Keratinocyte (primary cell): ENCODE measurements at regions not wholly inside any gene's neighbourhood (a gene's known extent, or its start where the extent isn't known, plus 50 kb on each side); places are given as distances from the start of the nearest gene placed in this dataset.

ENCODE experiments used
- DNase-seq: peaks from one replicate; pipeline ENCODE4 v3.0.0-alpha.2; 2011; ENCODE audit warnings: low read depth, missing footprints, low spot score
- FAIRE-seq: peaks from 2 replicates; lab custom pipeline; 2011; peaks lifted over from hg19 to GRCh38; lab: Jason Lieb, UNC
- H2AFZ ChIP-seq: 2 replicates; pipeline ENCODE4 v1.6.0; 2012; ENCODE audit warnings: low read length, control low read depth, inconsistent platforms; ENCODE audit not compliant: control insufficient read depth
- H3K27ac ChIP-seq: 2 replicates; pipeline ENCODE4 v1.5.1; 2011; ENCODE audit warnings: low read length; ENCODE audit not compliant: control insufficient read depth, insufficient read depth
- H3K27me3 ChIP-seq: 3 replicates; pipeline ENCODE4 v1.6.0; 2011; ENCODE audit warnings: low read length; ENCODE audit not compliant: control insufficient read depth, insufficient read depth; ENCODE audit errors: extremely low read depth
- H3K36me3 ChIP-seq, 2 experiments: 2 replicates in 1 of 2; 3 replicates in 1 of 2; pipeline ENCODE4 v1.5.1; 2011; ENCODE audit warnings: low read length in 2 of 2, mild to moderate bottlenecking in 1 of 2; ENCODE audit not compliant: control insufficient read depth in 2 of 2, insufficient read depth in 2 of 2; ENCODE audit errors: extremely low read depth in 1 of 2
- H3K4me1 ChIP-seq: 3 replicates; pipeline ENCODE4 v1.5.1; 2011; ENCODE audit warnings: low read length; ENCODE audit not compliant: control insufficient read depth, insufficient read depth; ENCODE audit errors: extremely low read depth
- H3K4me2 ChIP-seq: 3 replicates; pipeline ENCODE4 v1.6.0; 2011; ENCODE audit warnings: low read depth, low read length; ENCODE audit not compliant: control insufficient read depth, insufficient read depth; ENCODE audit errors: extremely low read depth
- H3K4me3 ChIP-seq, 3 experiments: fragments of 200-600 bp in 1 of 3; sonication (generic) in 1 of 3; 2 replicates in 2 of 3; 3 replicates in 1 of 3; pipeline ENCODE4 v1.5.1; 2011 to 2016; ENCODE audit warnings: low read length in 3 of 3, mild to moderate bottlenecking in 3 of 3, control low read depth in 2 of 3, inconsistent platforms in 1 of 3, low read depth in 1 of 3, mixed read lengths in 1 of 3, mixed run types in 1 of 3, moderate library complexity in 1 of 3; ENCODE audit not compliant: control insufficient read depth in 2 of 3, insufficient read depth in 2 of 3; ENCODE audit errors: extremely low read depth in 1 of 3
- H3K79me2 ChIP-seq: 2 replicates; pipeline ENCODE4 v1.6.0; 2012; ENCODE audit warnings: low read length; ENCODE audit not compliant: control insufficient read depth, insufficient read depth
- H3K9ac ChIP-seq: 3 replicates; pipeline ENCODE4 v1.6.0; 2011; ENCODE audit warnings: low read length; ENCODE audit not compliant: control insufficient read depth, insufficient read depth; ENCODE audit errors: extremely low read depth
- H3K9me1 ChIP-seq: 3 replicates; pipeline ENCODE4 v1.6.0; 2011; ENCODE audit warnings: low read length; ENCODE audit not compliant: control insufficient read depth, insufficient read depth; ENCODE audit errors: extremely low read depth
- H3K9me3 ChIP-seq: 2 replicates; pipeline ENCODE4 v1.5.1; 2012; ENCODE audit warnings: low read depth, low read length; ENCODE audit not compliant: control insufficient read depth
- H4K20me1 ChIP-seq: 3 replicates; pipeline ENCODE4 v1.6.0; 2011; ENCODE audit warnings: low read length; ENCODE audit not compliant: control insufficient read depth, insufficient read depth; ENCODE audit errors: extremely low read depth
- EZH2 ChIP-seq: IDR thresholded peaks from one replicate; pipeline ENCODE4 v1.6.1; 2012; ENCODE audit warnings: inconsistent platforms, mild to moderate bottlenecking, low read length, moderate library complexity
- dilution Hi-C: fragments of 300-500 bp; cut with MboI; formaldehyde crosslinking; loops from one replicate; pipeline ENCODE4 v1.7.0; 2020; ENCODE audit warnings: low sequenced_read_pairs; ENCODE audit not compliant: extremely low pct_ligation_motif_present
- TF ChIP-seq, protein P1 (sequence below), 3 experiments: IDR thresholded peaks in 1 of 3; conservative IDR thresholded peaks in 1 of 3; optimal IDR thresholded peaks in 1 of 3; 2 replicates in 2 of 3; 3 replicates in 1 of 3; pipeline versions ENCODE3 to v1.5.1; 2011; ENCODE audit warnings: low read length in 3 of 3, mild to moderate bottlenecking in 3 of 3, moderate library complexity in 2 of 3, control low read depth in 1 of 3, inconsistent platforms in 1 of 3; ENCODE audit not compliant: insufficient read depth in 2 of 3; ENCODE audit errors: extremely low read depth in 1 of 3

DNA sequence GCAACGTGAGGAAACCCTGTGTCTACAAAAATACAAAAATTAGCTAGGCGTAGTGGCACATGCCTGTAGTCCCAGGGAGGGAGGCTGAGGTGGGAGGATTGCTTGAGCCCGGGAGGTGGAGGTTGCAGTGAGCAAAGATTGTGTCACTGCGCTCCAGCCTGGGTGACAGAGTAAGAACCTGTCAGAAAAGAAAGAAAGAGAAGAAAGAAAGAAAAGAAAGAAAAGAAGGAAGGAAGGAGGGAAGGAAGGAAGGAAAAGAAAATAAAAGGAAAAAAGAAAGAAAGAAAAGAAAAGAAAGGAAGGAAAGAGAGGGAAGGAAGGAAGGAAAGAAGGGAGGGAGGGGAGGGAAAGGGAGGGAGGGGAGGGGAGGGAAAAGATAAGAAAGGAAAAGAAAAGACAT, 89.9 kb upstream of the HPCAL1 start:
- no peaks in the 10 kb centered on the region for H3K36me3 ChIP-seq
- no peaks in the 10 kb centered on the region for H4K20me1 ChIP-seq
- FAIRE-seq (no peak), DNase-seq (no peak)
- H3K79me2 ChIP-seq: no peaks in the 10 kb centered on the region
- TF ChIP-seq, protein P1, sequence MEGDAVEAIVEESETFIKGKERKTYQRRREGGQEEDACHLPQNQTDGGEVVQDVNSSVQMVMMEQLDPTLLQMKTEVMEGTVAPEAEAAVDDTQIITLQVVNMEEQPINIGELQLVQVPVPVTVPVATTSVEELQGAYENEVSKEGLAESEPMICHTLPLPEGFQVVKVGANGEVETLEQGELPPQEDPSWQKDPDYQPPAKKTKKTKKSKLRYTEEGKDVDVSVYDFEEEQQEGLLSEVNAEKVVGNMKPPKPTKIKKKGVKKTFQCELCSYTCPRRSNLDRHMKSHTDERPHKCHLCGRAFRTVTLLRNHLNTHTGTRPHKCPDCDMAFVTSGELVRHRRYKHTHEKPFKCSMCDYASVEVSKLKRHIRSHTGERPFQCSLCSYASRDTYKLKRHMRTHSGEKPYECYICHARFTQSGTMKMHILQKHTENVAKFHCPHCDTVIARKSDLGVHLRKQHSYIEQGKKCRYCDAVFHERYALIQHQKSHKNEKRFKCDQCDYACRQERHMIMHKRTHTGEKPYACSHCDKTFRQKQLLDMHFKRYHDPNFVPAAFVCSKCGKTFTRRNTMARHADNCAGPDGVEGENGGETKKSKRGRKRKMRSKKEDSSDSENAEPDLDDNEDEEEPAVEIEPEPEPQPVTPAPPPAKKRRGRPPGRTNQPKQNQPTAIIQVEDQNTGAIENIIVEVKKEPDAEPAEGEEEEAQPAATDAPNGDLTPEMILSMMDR (optimal IDR thresholded peaks at IDR 0.05 in 1 of 3, IDR thresholded peaks at IDR 0.05 in 1 of 3, conservative IDR thresholded peaks at IDR 0.05 in 1 of 3; ENCODE audit: extremely low read depth in 1 of 3, insufficient read depth in 2 of 3, low read length in 3 of 3): no peak
- no peak for TF ChIP-seq EZH2
- no peak overlapping the region for H3K4me2 ChIP-seq
- no peak overlapping the region for H3K9ac ChIP-seq
- H3K4me1 ChIP-seq: no peaks in the 10 kb centered on the region
- no peak overlapping the region for H2AFZ ChIP-seq
- H3K27ac ChIP-seq: no peak overlapping the region
- no peaks in the 10 kb centered on the region for H3K9me1 ChIP-seq
- H3K4me3 ChIP-seq: no peak overlapping the region
- H3K27me3 ChIP-seq: peaks cover 10% of the 10 kb centered on the region
- H3K9me3 ChIP-seq: no peaks in the 10 kb centered on the region
- dilution Hi-C loops: no loop called here

DNA sequence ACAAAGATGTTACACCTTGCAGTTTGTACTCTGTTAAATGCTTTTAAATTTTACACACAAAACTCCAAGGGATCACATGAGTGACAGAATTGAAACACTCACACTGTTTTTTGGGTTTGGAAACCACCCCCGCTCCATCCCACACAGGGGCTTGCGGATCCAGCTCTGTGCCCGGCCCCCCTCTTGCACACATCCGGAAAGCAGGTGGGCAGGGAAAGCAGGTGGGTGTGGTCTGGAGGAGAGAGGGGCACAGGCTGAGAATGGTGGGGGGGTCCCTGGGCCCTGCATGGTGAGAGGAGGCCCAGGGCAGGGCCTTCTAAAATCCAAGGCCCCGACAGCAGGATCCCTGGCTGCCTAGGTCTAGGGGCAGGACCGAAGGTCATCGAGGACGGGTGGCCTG, 88.5 kb upstream of the HPCAL1 start:
- DNase-seq: no peak
- no peak for FAIRE-seq
- Histone ChIP-seq H3K4me1 (no peaks in the 10 kb centered on the region), H3K27ac (no peak overlapping the region), H3K9me1 (no peaks in the 10 kb centered on the region), H3K4me2 (no peak overlapping the region), H3K4me3 (no peak overlapping the region), H3K36me3 (no peaks in the 10 kb centered on the region), H2AFZ (no peak overlapping the region), H3K79me2 (no peaks in the 10 kb centered on the region), H3K27me3 (peaks cover 10% of the 10 kb centered on the region), H4K20me1 (no peaks in the 10 kb centered on the region), H3K9me3 (no peaks in the 10 kb centered on the region), H3K9ac (no peak overlapping the region)
- no peak for TF ChIP-seq EZH2
- TF ChIP-seq, protein P1 (optimal IDR thresholded peaks at IDR 0.05 in 1 of 3, IDR thresholded peaks at IDR 0.05 in 1 of 3, conservative IDR thresholded peaks at IDR 0.05 in 1 of 3; ENCODE audit: extremely low read depth in 1 of 3, insufficient read depth in 2 of 3, low read length in 3 of 3): no peak
- dilution Hi-C loops: no loop called here
